Neural cell (in vitro differentiated cells): ENCODE measurements at regions not wholly inside any gene's neighbourhood (a gene's known extent, or its start where the extent isn't known, plus 50 kb on each side); places are given as distances from the start of the nearest gene placed in this dataset.

ENCODE experiments used
- H2AFZ ChIP-seq: fragments of 200-600, 300-800 bp; sonication (generic), shearing (Covaris generic); 2 replicates; pipeline ENCODE4 v1.6.0; 2014; ENCODE audit warnings: low read depth, mild to moderate bottlenecking, antibody characterized with exemption, low read length, moderate library complexity
- H3F3A ChIP-seq: fragments of 200-600 bp; shearing (Covaris generic); 2 replicates; pipeline ENCODE4 v1.6.1; 2016; ENCODE audit warnings: mild to moderate bottlenecking, moderate library complexity, mixed read lengths, antibody characterized with exemption, low read length; ENCODE audit not compliant: insufficient read depth, poor library complexity, severe bottlenecking
- H3K27ac ChIP-seq: fragments of 200-600, 300-800 bp; sonication (generic), shearing (Covaris generic); 2 replicates; pipeline ENCODE4 v1.5.1; 2014; ENCODE audit warnings: mild to moderate bottlenecking, low read length, moderate library complexity
- H3K27me3 ChIP-seq: fragments of 300-800, 200-600 bp; sonication (generic), shearing (Covaris generic); 2 replicates; pipeline ENCODE4 v1.6.0; 2014; ENCODE audit warnings: mild to moderate bottlenecking, low read depth, low read length, moderate library complexity; ENCODE audit not compliant: insufficient read depth
- H3K36me3 ChIP-seq: fragments of 300-800, 200-600 bp; sonication (generic), shearing (Covaris generic); 2 replicates; pipeline ENCODE4 v1.5.1; 2014; ENCODE audit warnings: mild to moderate bottlenecking, antibody characterized with exemption, low read length, moderate library complexity; ENCODE audit not compliant: insufficient read depth
- H3K4me2 ChIP-seq: fragments of 300-800, 200-600 bp; sonication (generic), shearing (Covaris generic); 2 replicates; pipeline ENCODE4 v1.6.0; 2014; ENCODE audit warnings: mild to moderate bottlenecking, low read length
- H3K4me3 ChIP-seq: fragments of 300-800, 200-600 bp; sonication (generic), shearing (Covaris generic); 2 replicates; pipeline ENCODE4 v1.5.1; 2014; ENCODE audit warnings: mild to moderate bottlenecking, low read length, moderate library complexity
- H3K79me2 ChIP-seq: fragments of 200-600 bp; shearing (Covaris generic); replicated peaks from 2 replicates; pipeline ENCODE4 v1.6.0; 2014; ENCODE audit warnings: mild to moderate bottlenecking, low read length, moderate library complexity; ENCODE audit not compliant: insufficient read depth
- H3K9ac ChIP-seq: fragments of 300-800, 200-600 bp; sonication (generic), shearing (Covaris generic); 2 replicates; pipeline ENCODE4 v1.6.1; 2016; ENCODE audit warnings: mild to moderate bottlenecking, low read length, mixed read lengths
- H3K9me2 ChIP-seq: fragments of 200-600 bp; shearing (Covaris generic); 2 replicates; pipeline ENCODE4 v1.6.1; 2016; ENCODE audit warnings: mild to moderate bottlenecking, low read length, mixed read lengths; ENCODE audit not compliant: insufficient read depth
- H3K9me3 ChIP-seq: fragments of 200-600, 300-800 bp; sonication (generic), shearing (Covaris generic); 2 replicates; pipeline ENCODE4 v1.6.1; 2016; ENCODE audit warnings: mild to moderate bottlenecking, mixed run types, low read length, moderate library complexity, mixed read lengths
- H4K20me1 ChIP-seq: fragments of 200-600 bp; shearing (Covaris generic); 2 replicates; pipeline ENCODE4 v1.6.1; 2016; ENCODE audit warnings: mild to moderate bottlenecking, mixed run types; ENCODE audit not compliant: insufficient read depth
- EP300 ChIP-seq: fragments of 450-650 bp; conservative IDR thresholded peaks from 2 replicates; pipeline ENCODE4 v1.6.1; 2014; ENCODE audit warnings: antibody characterized with exemption, mild to moderate bottlenecking, moderate library complexity; ENCODE audit not compliant: poor library complexity, severe bottlenecking
- EZH2 ChIP-seq: fragments of 200-600, 300-800 bp; shearing (Covaris generic), sonication (generic); IDR thresholded peaks from 2 replicates; pipeline ENCODE4 v1.6.1; 2014; ENCODE audit warnings: antibody characterized with exemption, low read length, borderline replicate concordance, mild to moderate bottlenecking; ENCODE audit not compliant: insufficient read depth, poor library complexity, severe bottlenecking
- MXI1 ChIP-seq: fragments of 450-650 bp; conservative IDR thresholded peaks from 2 replicates; pipeline ENCODE4 v1.6.1; 2014; ENCODE audit warnings: antibody characterized with exemption, mild to moderate bottlenecking; ENCODE audit not compliant: poor library complexity, severe bottlenecking
- POLR2AphosphoS5 ChIP-seq: IDR thresholded peaks from 2 replicates; pipeline ENCODE4 v1.6.1; 2012
- RAD21 ChIP-seq: fragments of 450-650 bp; conservative IDR thresholded peaks from 2 replicates; pipeline ENCODE4 v1.6.1; 2014; ENCODE audit warnings: antibody characterized with exemption, mild to moderate bottlenecking, moderate library complexity
- REST ChIP-seq: IDR thresholded peaks from 2 replicates; pipeline ENCODE4 v1.6.1; 2012; ENCODE audit warnings: borderline replicate concordance
- SMC3 ChIP-seq: fragments of 450-650 bp; conservative IDR thresholded peaks from 2 replicates; pipeline ENCODE4 v1.6.1; 2014; ENCODE audit warnings: antibody characterized with exemption, mild to moderate bottlenecking, moderate library complexity; ENCODE audit not compliant: poor library complexity
- TAF1 ChIP-seq: IDR thresholded peaks from 2 replicates; pipeline ENCODE4 v1.6.1; 2012; ENCODE audit warnings: low read depth
- TF ChIP-seq, protein P1 (sequence below): fragments of 450-650 bp; IDR thresholded peaks from 2 replicates; pipeline ENCODE4 v1.5.1; 2014; ENCODE audit warnings: antibody characterized with exemption, mild to moderate bottlenecking, moderate library complexity; ENCODE audit not compliant: poor library complexity, severe bottlenecking

GRCh38 chr13:22201375-22201925, 530.6 kb downstream of the FGF9 start:
- Histone ChIP-seq H3K4me2 (no peak overlapping the region), H3K9ac (no peak overlapping the region), H3K27me3 (no peaks in the 10 kb centered on the region), H3K27ac (no peak overlapping the region), H3K79me2 (no peaks in the 10 kb centered on the region), H3K36me3 (no peaks in the 10 kb centered on the region), H2AFZ (no peak overlapping the region), H3K9me2 (no peaks in the 10 kb centered on the region), H4K20me1 (no peaks in the 10 kb centered on the region), H3K9me3 (peaks cover 4% of the 10 kb centered on the region), H3K4me3 (no peak overlapping the region), H3F3A (no peaks in the 10 kb centered on the region)
- TF ChIP-seq SMC3: no peak
- no peak for TF ChIP-seq POLR2AphosphoS5
- TF ChIP-seq, protein P1, sequence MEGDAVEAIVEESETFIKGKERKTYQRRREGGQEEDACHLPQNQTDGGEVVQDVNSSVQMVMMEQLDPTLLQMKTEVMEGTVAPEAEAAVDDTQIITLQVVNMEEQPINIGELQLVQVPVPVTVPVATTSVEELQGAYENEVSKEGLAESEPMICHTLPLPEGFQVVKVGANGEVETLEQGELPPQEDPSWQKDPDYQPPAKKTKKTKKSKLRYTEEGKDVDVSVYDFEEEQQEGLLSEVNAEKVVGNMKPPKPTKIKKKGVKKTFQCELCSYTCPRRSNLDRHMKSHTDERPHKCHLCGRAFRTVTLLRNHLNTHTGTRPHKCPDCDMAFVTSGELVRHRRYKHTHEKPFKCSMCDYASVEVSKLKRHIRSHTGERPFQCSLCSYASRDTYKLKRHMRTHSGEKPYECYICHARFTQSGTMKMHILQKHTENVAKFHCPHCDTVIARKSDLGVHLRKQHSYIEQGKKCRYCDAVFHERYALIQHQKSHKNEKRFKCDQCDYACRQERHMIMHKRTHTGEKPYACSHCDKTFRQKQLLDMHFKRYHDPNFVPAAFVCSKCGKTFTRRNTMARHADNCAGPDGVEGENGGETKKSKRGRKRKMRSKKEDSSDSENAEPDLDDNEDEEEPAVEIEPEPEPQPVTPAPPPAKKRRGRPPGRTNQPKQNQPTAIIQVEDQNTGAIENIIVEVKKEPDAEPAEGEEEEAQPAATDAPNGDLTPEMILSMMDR: no peak
- no peak for TF ChIP-seq MXI1
- TF ChIP-seq EZH2: no peak
- no peak for TF ChIP-seq EP300
- no peak for TF ChIP-seq REST
- TF ChIP-seq TAF1: no peak
- no peak for TF ChIP-seq RAD21

GRCh38 chr13:22210134-22210930, 539.5 kb downstream of the FGF9 start:
- H3K79me2 ChIP-seq: no peaks in the 10 kb centered on the region
- H3K4me2 ChIP-seq: no peak overlapping the region
- no peaks in the 10 kb centered on the region for H3K9me2 ChIP-seq
- no peak for TF ChIP-seq TAF1
- no peak for TF ChIP-seq POLR2AphosphoS5
- TF ChIP-seq SMC3: no peak
- no peak for TF ChIP-seq EZH2
- TF ChIP-seq RAD21: no peak
- TF ChIP-seq REST: no peak
- TF ChIP-seq EP300: no peak
- TF ChIP-seq, protein P1: no peak
- TF ChIP-seq MXI1: no peak
- no peak overlapping the region for H2AFZ ChIP-seq
- no peaks in the 10 kb centered on the region for H3F3A ChIP-seq
- H3K4me3 ChIP-seq: no peak overlapping the region
- H3K9me3 ChIP-seq: peaks cover 4% of the 10 kb centered on the region
- H3K36me3 ChIP-seq: no peaks in the 10 kb centered on the region
- no peak overlapping the region for H3K9ac ChIP-seq
- peaks cover 16% of the 10 kb centered on the region for H3K27me3 ChIP-seq
- H3K27ac ChIP-seq: no peak overlapping the region
- no peaks in the 10 kb centered on the region for H4K20me1 ChIP-seq
